ENCODE measurements at regions not wholly inside any gene's neighbourhood (a gene's known extent, or its start where the extent isn't known, plus 50 kb on each side); places are given as distances from the start of the nearest gene placed in this dataset.

DNA sequence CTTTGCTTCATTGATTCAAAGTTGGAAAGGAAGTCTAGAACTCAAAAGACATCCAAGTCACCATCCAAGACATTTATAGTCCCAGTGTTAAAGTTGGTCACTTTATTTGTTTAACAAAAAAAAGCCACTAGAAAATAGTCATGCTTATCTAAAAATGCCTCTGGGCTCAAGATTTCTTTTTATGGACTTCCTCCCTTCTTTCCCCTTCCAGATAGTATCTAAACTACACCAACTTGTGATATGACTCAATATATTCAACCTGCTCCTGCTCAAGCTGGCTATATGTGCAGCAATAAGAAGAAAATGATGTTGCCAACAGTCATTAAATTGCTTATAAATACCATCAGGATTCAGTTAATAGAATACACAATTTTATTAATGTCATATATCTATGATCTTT, 1177.1 kb downstream of the FLRT2 start:
- TF ChIP-seq, protein P1, sequence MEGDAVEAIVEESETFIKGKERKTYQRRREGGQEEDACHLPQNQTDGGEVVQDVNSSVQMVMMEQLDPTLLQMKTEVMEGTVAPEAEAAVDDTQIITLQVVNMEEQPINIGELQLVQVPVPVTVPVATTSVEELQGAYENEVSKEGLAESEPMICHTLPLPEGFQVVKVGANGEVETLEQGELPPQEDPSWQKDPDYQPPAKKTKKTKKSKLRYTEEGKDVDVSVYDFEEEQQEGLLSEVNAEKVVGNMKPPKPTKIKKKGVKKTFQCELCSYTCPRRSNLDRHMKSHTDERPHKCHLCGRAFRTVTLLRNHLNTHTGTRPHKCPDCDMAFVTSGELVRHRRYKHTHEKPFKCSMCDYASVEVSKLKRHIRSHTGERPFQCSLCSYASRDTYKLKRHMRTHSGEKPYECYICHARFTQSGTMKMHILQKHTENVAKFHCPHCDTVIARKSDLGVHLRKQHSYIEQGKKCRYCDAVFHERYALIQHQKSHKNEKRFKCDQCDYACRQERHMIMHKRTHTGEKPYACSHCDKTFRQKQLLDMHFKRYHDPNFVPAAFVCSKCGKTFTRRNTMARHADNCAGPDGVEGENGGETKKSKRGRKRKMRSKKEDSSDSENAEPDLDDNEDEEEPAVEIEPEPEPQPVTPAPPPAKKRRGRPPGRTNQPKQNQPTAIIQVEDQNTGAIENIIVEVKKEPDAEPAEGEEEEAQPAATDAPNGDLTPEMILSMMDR (IDR thresholded peaks at IDR 0.05): no peak
- TF ChIP-seq POLR2A (IDR thresholded peaks at IDR 0.05): no peak

Data from thyroid gland (tissue), 4 donors.